Hepatocyte (in vitro differentiated cells): ENCODE measurements at regions not wholly inside any gene's neighbourhood (a gene's known extent, or its start where the extent isn't known, plus 50 kb on each side); places are given as distances from the start of the nearest gene placed in this dataset.
"Not testable (repeated sequence)": the region's sequence is repeated elsewhere in the genome, so short reads cannot be mapped to it uniquely, and the experiment has no call there.

Experiments used
- DNase-seq: peaks from one replicate; pipeline ENCODE4 v3.0.0-alpha.2; 2016; ENCODE audit warnings: low spot score
- H2AFZ ChIP-seq: fragments of 200-600 bp; sonication (generic); 2 replicates; pipeline ENCODE4 v1.6.0; 2016; ENCODE audit warnings: antibody characterized with exemption, mild to moderate bottlenecking
- H3K27ac ChIP-seq: fragments of 200-600 bp; sonication (generic); 2 replicates; pipeline ENCODE4 v1.5.1; 2016; ENCODE audit warnings: mild to moderate bottlenecking
- H3K27me3 ChIP-seq: fragments of 200-600 bp; sonication (generic); 2 replicates; pipeline ENCODE4 v1.6.1; 2016
- H3K36me3 ChIP-seq: fragments of 200-600 bp; sonication (generic); replicated peaks from 2 replicates; pipeline ENCODE4 v1.5.1; 2016; ENCODE audit warnings: low read depth; ENCODE audit not compliant: insufficient read depth
- H3K4me1 ChIP-seq: fragments of 200-600 bp; sonication (generic); 2 replicates; pipeline ENCODE4 v1.5.1; 2016; ENCODE audit warnings: mild to moderate bottlenecking, moderate library complexity; ENCODE audit not compliant: insufficient read depth
- H3K4me2 ChIP-seq: fragments of 200-600 bp; sonication (generic); 2 replicates; pipeline ENCODE4 v1.6.0; 2016
- H3K4me3 ChIP-seq: fragments of 200-600 bp; sonication (generic); 2 replicates; pipeline ENCODE4 v1.5.1; 2016; ENCODE audit warnings: mild to moderate bottlenecking
- H3K79me2 ChIP-seq: fragments of 200-600 bp; sonication (generic); 2 replicates; pipeline ENCODE4 v1.6.0; 2017; ENCODE audit warnings: mild to moderate bottlenecking
- H3K9me2 ChIP-seq: fragments of 200-600 bp; sonication (generic); replicated peaks from 2 replicates; pipeline ENCODE4 v1.6.0; 2017; ENCODE audit warnings: mild to moderate bottlenecking; ENCODE audit not compliant: insufficient read depth
- H3K9me3 ChIP-seq: fragments of 200-600 bp; sonication (generic); 2 replicates; pipeline ENCODE4 v1.5.1; 2016; ENCODE audit warnings: low read depth, mild to moderate bottlenecking
- H4K20me1 ChIP-seq: fragments of 200-600 bp; sonication (generic); 2 replicates; pipeline ENCODE4 v1.6.0; 2016; ENCODE audit warnings: mild to moderate bottlenecking; ENCODE audit not compliant: insufficient read depth, poor library complexity, severe bottlenecking
- EZH2 ChIP-seq: fragments of 200-600 bp; sonication (generic); IDR thresholded peaks from 2 replicates; pipeline ENCODE4 v1.6.1; 2016; ENCODE audit warnings: antibody characterized with exemption, mild to moderate bottlenecking, borderline replicate concordance
- EZH2phosphoT487 ChIP-seq: fragments of 200-600 bp; sonication (generic); IDR thresholded peaks from one replicate; pipeline ENCODE4 v1.6.1; 2018; ENCODE audit warnings: antibody characterized with exemption, mild to moderate bottlenecking, low read depth, moderate library complexity; ENCODE audit not compliant: unreplicated experiment, severe bottlenecking
- WGBS: methylation state at CpG from one replicate; pipeline ENCODE4 v1.1.6; 2016; ENCODE audit warnings: low lambda C conversion rate; ENCODE audit errors: missing lambda C conversion rate; 5-methylcytosine and 5-hydroxymethylcytosine counted together
- TF ChIP-seq, protein P1 (sequence below): fragments of 200-600 bp; sonication (generic); IDR thresholded peaks from 2 replicates; pipeline ENCODE4 v1.5.1; 2016; ENCODE audit warnings: antibody characterized with exemption, mild to moderate bottlenecking; ENCODE audit not compliant: poor library complexity

- H3K9me3 ChIP-seq = no peaks in the 10 kb centered on the region
- no peaks in the 10 kb centered on the region for H3K27me3 ChIP-seq
- DNase-seq = no peak
- H3K4me3 ChIP-seq = no peak overlapping the region
- H3K27ac ChIP-seq = no peak overlapping the region
- TF ChIP-seq EZH2phosphoT487 (no peak), EZH2 (no peak)
- TF ChIP-seq, protein P1, sequence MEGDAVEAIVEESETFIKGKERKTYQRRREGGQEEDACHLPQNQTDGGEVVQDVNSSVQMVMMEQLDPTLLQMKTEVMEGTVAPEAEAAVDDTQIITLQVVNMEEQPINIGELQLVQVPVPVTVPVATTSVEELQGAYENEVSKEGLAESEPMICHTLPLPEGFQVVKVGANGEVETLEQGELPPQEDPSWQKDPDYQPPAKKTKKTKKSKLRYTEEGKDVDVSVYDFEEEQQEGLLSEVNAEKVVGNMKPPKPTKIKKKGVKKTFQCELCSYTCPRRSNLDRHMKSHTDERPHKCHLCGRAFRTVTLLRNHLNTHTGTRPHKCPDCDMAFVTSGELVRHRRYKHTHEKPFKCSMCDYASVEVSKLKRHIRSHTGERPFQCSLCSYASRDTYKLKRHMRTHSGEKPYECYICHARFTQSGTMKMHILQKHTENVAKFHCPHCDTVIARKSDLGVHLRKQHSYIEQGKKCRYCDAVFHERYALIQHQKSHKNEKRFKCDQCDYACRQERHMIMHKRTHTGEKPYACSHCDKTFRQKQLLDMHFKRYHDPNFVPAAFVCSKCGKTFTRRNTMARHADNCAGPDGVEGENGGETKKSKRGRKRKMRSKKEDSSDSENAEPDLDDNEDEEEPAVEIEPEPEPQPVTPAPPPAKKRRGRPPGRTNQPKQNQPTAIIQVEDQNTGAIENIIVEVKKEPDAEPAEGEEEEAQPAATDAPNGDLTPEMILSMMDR = no peak
- no peaks in the 10 kb centered on the region for H3K36me3 ChIP-seq
- H3K4me1 ChIP-seq = no peaks in the 10 kb centered on the region
- no peaks in the 10 kb centered on the region for H3K79me2 ChIP-seq
- no peaks in the 10 kb centered on the region for H4K20me1 ChIP-seq
- H3K4me2 ChIP-seq = no peak overlapping the region
- no peak overlapping the region for H2AFZ ChIP-seq
- WGBS = 76% methylated on average over 4 of the region's 4 CpGs
- no peaks in the 10 kb centered on the region for H3K9me2 ChIP-seq
Measured at GRCh38 chr5:113742176-113742575, 228.7 kb downstream of the YTHDC2 start.

DNA sequence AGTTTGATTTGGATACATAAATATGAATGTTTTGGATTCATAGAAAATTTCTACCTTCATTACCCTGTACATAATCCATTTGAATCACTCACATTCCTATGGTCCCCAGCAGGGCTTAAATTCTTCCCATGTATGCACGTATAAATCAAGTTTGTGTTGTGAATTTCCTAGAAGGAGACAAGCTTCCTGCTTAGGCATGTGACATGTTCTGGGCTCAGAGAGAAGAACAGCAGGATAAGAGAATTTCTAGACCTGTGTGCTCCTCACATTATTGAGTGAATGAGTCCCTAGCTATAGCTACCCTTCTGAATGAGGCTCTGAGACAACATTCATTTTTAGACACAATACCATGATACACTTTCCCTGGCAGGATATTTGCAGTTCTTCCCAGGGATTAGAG lies 229.1 kb downstream of the YTHDC2 start:
- H3K4me3 ChIP-seq = no peak overlapping the region
- no peaks in the 10 kb centered on the region for H3K9me2 ChIP-seq
- no peaks in the 10 kb centered on the region for H4K20me1 ChIP-seq
- no peaks in the 10 kb centered on the region for H3K9me3 ChIP-seq
- TF ChIP-seq EZH2 (no peak), EZH2phosphoT487 (no peak)
- TF ChIP-seq, protein P1 = no peak
- 38% methylated on average over 1 of the region's 1 CpG for WGBS
- no peaks in the 10 kb centered on the region for H3K27me3 ChIP-seq
- H3K79me2 ChIP-seq = no peaks in the 10 kb centered on the region
- no peak overlapping the region for H3K27ac ChIP-seq
- H2AFZ ChIP-seq = no peak overlapping the region
- no peaks in the 10 kb centered on the region for H3K4me1 ChIP-seq
- no peak for DNase-seq
- H3K4me2 ChIP-seq = no peak overlapping the region
- no peaks in the 10 kb centered on the region for H3K36me3 ChIP-seq

DNA sequence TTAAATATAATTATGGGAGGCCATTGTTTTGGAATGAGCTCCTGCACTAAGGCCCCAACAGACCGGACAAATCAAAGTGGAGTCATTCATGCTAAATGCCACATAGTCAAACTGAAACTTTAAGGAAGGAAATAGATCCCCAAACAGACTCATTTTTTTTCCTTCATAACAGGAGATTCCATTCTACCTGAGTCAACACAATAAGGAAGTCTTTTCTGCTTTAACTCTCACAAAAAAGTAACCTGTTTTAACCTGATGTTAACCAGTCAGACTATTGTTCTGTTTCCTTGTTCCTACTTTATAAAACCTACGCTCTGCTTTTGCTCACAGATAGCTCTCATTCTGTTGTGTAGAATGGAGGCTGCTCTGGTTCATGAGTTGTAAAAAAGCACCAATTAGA lies 234.9 kb downstream of the YTHDC2 start:
- no peaks in the 10 kb centered on the region for H3K9me2 ChIP-seq
- WGBS = 81% methylated on average over 2 of the region's 2 CpGs
- no peaks in the 10 kb centered on the region for H3K9me3 ChIP-seq
- TF ChIP-seq EZH2 (no peak), EZH2phosphoT487 (no peak)
- TF ChIP-seq, protein P1 = no peak
- H3K36me3 ChIP-seq = no peaks in the 10 kb centered on the region
- no peaks in the 10 kb centered on the region for H3K4me1 ChIP-seq
- H3K4me3 ChIP-seq = no peak overlapping the region
- no peak for DNase-seq
- peak overlapping the region; percentile 56 for H3K27ac ChIP-seq
- no peak overlapping the region for H3K4me2 ChIP-seq
- H3K27me3 ChIP-seq = no peaks in the 10 kb centered on the region
- no peaks in the 10 kb centered on the region for H3K79me2 ChIP-seq
- no peaks in the 10 kb centered on the region for H4K20me1 ChIP-seq
- H2AFZ ChIP-seq = no peak overlapping the region

DNA sequence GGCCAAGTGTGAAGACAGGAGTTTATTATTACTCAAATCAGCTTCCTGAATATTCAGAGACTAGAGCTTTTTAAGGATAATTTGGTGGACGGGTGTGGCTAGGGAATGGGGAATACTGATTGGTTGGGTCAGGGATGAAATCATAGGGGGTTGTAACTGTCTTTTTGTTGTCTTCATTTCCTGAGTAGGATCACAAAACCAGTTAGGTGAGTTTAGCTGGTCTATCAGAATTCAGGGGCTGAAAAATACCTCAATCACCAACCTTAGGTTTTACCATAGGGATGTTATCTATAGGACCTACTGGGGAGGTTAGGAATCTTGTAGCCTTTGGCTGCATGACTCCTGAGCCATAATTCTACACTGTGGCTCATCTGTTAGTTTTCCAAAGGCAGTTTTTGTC lies 235.8 kb downstream of the YTHDC2 start:
- no peak for DNase-seq
- Histone ChIP-seq H3K9me3 (no peaks in the 10 kb centered on the region), H3K36me3 (no peaks in the 10 kb centered on the region), H3K4me1 (no peaks in the 10 kb centered on the region), H3K9me2 (no peaks in the 10 kb centered on the region), H3K4me2 (no peak overlapping the region), H2AFZ (no peak overlapping the region), H3K27ac (peak overlapping the region; percentile 56), H3K27me3 (no peaks in the 10 kb centered on the region), H4K20me1 (no peaks in the 10 kb centered on the region), H3K4me3 (no peak overlapping the region), H3K79me2 (no peaks in the 10 kb centered on the region)
- TF ChIP-seq, protein P1 = no peak
- TF ChIP-seq EZH2 (no peak), EZH2phosphoT487 (no peak)
- 83% methylated on average over 1 of the region's 1 CpG for WGBS

DNA sequence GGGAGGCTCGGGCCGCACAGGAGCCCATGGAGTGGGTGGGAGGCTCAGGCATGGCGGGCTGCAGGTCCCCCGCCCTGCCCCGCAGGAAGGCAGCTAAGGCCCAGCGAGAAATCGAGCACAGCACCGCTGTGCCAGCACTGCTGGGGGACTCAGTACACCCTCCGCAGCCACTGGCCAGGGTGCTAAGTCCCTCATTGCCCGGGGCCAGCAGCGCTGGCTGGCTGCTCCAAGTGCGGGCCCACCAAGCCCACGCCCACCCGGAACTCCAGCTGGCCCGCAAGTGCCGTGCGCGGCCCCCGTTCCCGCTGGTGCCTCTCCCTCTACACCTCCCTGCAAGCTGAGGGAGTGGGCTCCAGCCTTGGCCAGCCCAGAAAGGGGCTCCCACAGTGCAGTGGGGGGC lies 239.7 kb downstream of the YTHDC2 start:
- not testable (repeated sequence) for H3K79me2 ChIP-seq, H3K9me3 ChIP-seq, H3K9me2 ChIP-seq, DNase-seq, H4K20me1 ChIP-seq, H3K4me3 ChIP-seq, H3K27me3 ChIP-seq, H3K4me2 ChIP-seq, H3K36me3 ChIP-seq, H2AFZ ChIP-seq, H3K4me1 ChIP-seq, H3K27ac ChIP-seq
- 97% methylated on average over 5 of the region's 20 CpGs for WGBS
